ENCODE measurements at regions not wholly inside any gene's neighbourhood (a gene's known extent, or its start where the extent isn't known, plus 50 kb on each side); places are given as distances from the start of the nearest gene placed in this dataset.

DNA sequence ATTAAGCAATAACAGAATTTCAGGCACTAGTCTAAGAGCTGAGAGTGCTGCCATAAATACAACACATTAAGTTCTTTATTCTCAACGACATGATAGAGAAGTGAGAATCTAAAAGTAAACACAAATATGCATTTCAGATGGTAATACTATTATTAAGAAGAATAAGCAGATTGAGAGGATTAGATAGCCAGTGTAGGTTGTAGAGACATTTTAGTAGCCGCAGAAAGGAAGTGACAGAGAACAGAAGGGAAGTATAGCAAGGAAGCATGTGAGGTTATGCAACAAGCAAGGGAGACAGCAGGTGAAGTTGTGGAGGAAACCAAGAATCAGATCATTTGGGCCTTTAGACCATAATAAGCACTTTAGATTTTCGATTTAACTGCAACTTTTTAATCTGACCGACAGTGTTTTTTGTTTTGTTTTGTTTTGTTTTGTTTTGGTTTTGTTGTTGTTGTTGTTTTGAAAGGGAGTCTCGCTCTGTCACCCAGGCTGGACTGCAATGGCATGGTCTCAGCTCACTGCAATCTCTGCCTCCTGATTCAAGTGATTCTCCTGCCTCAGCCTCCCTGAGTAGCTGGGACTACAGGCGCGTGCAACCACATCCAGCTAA lies 737.0 kb upstream of the ADGRB3 start (continued):
- TF ChIP-seq, protein P1, sequence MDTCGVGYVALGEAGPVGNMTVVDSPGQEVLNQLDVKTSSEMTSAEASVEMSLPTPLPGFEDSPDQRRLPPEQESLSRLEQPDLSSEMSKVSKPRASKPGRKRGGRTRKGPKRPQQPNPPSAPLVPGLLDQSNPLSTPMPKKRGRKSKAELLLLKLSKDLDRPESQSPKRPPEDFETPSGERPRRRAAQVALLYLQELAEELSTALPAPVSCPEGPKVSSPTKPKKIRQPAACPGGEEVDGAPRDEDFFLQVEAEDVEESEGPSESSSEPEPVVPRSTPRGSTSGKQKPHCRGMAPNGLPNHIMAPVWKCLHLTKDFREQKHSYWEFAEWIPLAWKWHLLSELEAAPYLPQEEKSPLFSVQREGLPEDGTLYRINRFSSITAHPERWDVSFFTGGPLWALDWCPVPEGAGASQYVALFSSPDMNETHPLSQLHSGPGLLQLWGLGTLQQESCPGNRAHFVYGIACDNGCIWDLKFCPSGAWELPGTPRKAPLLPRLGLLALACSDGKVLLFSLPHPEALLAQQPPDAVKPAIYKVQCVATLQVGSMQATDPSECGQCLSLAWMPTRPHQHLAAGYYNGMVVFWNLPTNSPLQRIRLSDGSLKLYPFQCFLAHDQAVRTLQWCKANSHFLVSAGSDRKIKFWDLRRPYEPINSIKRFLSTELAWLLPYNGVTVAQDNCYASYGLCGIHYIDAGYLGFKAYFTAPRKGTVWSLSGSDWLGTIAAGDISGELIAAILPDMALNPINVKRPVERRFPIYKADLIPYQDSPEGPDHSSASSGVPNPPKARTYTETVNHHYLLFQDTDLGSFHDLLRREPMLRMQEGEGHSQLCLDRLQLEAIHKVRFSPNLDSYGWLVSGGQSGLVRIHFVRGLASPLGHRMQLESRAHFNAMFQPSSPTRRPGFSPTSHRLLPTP (IDR thresholded peaks at IDR 0.05; ENCODE audit: borderline replicate concordance, extremely low read depth, insufficient read length) = no peak
- TF ChIP-seq FOXA3 (CRISPR knock-in tag; conservative IDR thresholded peaks at IDR 0.05 in 1 of 2, IDR thresholded peaks at IDR 0.05 in 1 of 2) = no peak
- no peak for TF ChIP-seq NELFE (IDR thresholded peaks at IDR 0.05; ENCODE audit: insufficient read depth, insufficient read length)
- TF ChIP-seq NEUROD1 (IDR thresholded peaks at IDR 0.05; ENCODE audit: borderline replicate concordance, low read depth, low read length, partially characterized antibody) = no peak
- no peak for TF ChIP-seq STAT5A (IDR thresholded peaks at IDR 0.05; ENCODE audit: borderline replicate concordance, low read length)
- TF ChIP-seq CBX1 (IDR thresholded peaks at IDR 0.05; ENCODE audit: low read depth) = no peak
- TF ChIP-seq NCOR1 (IDR thresholded peaks at IDR 0.05) = 0 out of 2 replicates have a peak, but pooled peaks have one; percentile 22
- no peak for TF ChIP-seq ZBED1 (IDR thresholded peaks at IDR 0.05)
- peak; percentile 19; the same call in 1 of the 2 replicates for TF ChIP-seq MEF2D (tag; conservative IDR thresholded peaks at IDR 0.05; ENCODE audit: low read depth)
- no peak for TF ChIP-seq STAT5B (CRISPR knock-in tag; IDR thresholded peaks at IDR 0.05)
- TF ChIP-seq PPARD (CRISPR knock-in tag; IDR thresholded peaks at IDR 0.05) = no peak
- no peak for TF ChIP-seq FOXJ2 (tag; IDR thresholded peaks at IDR 0.05)
- peak in 1 of 2 experiments; percentile 58; a peak in 1 of 4 replicates for TF ChIP-seq KDM4B (IDR thresholded peaks at IDR 0.05; ENCODE audit: borderline replicate concordance in 2 of 2, low read depth in 1 of 2)
- TF ChIP-seq ZNF217 (CRISPR knock-in tag; IDR thresholded peaks at IDR 0.05) = no peak
- TF ChIP-seq BHLHE40 (IDR thresholded peaks at IDR 0.05; ENCODE audit: low read length) = peak; percentile 54; the same call in 1 of the 2 replicates
- no peak; the same call in 1 of the 2 replicates for TF ChIP-seq NFRKB (IDR thresholded peaks at IDR 0.05; ENCODE audit: low read depth)
- TF ChIP-seq, protein P2, sequence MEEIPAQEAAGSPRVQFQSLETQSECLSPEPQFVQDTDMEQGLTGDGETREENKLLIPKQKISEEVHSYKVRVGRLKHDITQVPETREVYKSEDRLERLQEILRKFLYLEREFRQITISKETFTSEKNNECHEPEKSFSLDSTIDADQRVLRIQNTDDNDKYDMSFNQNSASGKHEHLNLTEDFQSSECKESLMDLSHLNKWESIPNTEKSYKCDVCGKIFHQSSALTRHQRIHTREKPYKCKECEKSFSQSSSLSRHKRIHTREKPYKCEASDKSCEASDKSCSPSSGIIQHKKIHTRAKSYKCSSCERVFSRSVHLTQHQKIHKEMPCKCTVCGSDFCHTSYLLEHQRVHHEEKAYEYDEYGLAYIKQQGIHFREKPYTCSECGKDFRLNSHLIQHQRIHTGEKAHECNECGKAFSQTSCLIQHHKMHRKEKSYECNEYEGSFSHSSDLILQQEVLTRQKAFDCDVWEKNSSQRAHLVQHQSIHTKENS (CRISPR knock-in tag; IDR thresholded peaks at IDR 0.05) = no peak
- TF ChIP-seq, protein P3, sequence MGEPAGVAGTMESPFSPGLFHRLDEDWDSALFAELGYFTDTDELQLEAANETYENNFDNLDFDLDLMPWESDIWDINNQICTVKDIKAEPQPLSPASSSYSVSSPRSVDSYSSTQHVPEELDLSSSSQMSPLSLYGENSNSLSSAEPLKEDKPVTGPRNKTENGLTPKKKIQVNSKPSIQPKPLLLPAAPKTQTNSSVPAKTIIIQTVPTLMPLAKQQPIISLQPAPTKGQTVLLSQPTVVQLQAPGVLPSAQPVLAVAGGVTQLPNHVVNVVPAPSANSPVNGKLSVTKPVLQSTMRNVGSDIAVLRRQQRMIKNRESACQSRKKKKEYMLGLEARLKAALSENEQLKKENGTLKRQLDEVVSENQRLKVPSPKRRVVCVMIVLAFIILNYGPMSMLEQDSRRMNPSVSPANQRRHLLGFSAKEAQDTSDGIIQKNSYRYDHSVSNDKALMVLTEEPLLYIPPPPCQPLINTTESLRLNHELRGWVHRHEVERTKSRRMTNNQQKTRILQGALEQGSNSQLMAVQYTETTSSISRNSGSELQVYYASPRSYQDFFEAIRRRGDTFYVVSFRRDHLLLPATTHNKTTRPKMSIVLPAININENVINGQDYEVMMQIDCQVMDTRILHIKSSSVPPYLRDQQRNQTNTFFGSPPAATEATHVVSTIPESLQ (CRISPR knock-in tag; IDR thresholded peaks at IDR 0.05) = no peak
- TF ChIP-seq, protein P4, sequence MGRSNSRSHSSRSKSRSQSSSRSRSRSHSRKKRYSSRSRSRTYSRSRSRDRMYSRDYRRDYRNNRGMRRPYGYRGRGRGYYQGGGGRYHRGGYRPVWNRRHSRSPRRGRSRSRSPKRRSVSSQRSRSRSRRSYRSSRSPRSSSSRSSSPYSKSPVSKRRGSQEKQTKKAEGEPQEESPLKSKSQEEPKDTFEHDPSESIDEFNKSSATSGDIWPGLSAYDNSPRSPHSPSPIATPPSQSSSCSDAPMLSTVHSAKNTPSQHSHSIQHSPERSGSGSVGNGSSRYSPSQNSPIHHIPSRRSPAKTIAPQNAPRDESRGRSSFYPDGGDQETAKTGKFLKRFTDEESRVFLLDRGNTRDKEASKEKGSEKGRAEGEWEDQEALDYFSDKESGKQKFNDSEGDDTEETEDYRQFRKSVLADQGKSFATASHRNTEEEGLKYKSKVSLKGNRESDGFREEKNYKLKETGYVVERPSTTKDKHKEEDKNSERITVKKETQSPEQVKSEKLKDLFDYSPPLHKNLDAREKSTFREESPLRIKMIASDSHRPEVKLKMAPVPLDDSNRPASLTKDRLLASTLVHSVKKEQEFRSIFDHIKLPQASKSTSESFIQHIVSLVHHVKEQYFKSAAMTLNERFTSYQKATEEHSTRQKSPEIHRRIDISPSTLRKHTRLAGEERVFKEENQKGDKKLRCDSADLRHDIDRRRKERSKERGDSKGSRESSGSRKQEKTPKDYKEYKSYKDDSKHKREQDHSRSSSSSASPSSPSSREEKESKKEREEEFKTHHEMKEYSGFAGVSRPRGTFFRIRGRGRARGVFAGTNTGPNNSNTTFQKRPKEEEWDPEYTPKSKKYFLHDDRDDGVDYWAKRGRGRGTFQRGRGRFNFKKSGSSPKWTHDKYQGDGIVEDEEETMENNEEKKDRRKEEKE (IDR thresholded peaks at IDR 0.05; ENCODE audit: borderline replicate concordance in 1 of 2, control insufficient read depth in 1 of 2, low read depth in 2 of 2, low read length in 1 of 2) = no peak

All from K562 (cell line).